ENCODE measurements at regions not wholly inside any gene's neighbourhood (a gene's known extent, or its start where the extent isn't known, plus 50 kb on each side); places are given as distances from the start of the nearest gene placed in this dataset.

DNA sequence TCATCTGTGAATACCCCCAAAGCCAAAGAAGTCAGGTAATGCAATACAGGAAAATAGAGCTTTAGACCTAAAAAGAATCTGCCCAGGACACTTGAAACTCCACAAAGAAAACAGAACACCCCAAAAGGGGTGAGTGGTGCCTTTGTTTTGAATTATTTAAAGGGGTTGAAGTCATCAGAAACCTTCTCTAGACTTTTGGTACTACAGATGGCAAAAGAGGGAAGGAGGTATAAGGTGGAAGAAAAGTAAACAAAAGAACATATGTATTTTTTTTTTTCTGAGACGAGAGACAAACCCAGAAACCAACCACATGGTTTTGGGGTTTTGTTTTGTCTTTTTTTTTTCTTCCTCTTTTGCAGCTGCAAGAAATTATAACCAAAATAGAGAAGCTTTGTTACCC lies 1477.8 kb downstream of the C4orf33 start:
- TF ChIP-seq, protein P1, sequence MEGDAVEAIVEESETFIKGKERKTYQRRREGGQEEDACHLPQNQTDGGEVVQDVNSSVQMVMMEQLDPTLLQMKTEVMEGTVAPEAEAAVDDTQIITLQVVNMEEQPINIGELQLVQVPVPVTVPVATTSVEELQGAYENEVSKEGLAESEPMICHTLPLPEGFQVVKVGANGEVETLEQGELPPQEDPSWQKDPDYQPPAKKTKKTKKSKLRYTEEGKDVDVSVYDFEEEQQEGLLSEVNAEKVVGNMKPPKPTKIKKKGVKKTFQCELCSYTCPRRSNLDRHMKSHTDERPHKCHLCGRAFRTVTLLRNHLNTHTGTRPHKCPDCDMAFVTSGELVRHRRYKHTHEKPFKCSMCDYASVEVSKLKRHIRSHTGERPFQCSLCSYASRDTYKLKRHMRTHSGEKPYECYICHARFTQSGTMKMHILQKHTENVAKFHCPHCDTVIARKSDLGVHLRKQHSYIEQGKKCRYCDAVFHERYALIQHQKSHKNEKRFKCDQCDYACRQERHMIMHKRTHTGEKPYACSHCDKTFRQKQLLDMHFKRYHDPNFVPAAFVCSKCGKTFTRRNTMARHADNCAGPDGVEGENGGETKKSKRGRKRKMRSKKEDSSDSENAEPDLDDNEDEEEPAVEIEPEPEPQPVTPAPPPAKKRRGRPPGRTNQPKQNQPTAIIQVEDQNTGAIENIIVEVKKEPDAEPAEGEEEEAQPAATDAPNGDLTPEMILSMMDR (IDR thresholded peaks at IDR 0.05) = no peak
- Histone ChIP-seq H3K27ac (no peak overlapping the region), H3K27me3 (no peaks in the 10 kb centered on the region), H3K4me3 (no peak overlapping the region), H3K9me3 (no peaks in the 10 kb centered on the region), H3K36me3 (no peaks in the 10 kb centered on the region), H3K4me1 (peaks cover 0 to 6% (median 0%) of the 10 kb centered on the region in 3 donors)
- WGBS, 2 donors = 82 to 96% methylated on average over 1 of the region's 1 CpG
- ATAC-seq = no peak
- intact Hi-C loops (cut with DNase I) = no loop called here
- no peak for FAIRE-seq
- DNase-seq = no peak

DNA sequence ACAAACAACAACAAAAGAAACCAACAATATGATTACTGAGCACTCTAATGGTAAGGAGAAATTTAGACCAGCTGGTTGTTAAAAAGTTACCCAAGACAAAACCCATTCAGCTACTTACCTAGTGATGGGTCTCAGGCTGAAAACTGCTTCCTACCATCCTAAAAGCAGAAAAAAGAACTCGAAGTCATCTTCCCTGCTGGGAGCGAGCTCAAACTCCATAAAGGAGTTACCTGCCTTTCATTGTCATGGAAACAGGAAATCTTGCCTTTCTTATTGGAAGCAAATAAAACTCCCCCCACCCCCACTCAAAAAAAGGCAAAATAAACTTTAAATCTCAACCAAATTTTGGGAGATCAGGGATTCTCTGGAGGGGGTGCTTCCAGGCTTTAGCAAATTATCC lies 1478.3 kb downstream of the C4orf33 start:
- FAIRE-seq = no peak
- Histone ChIP-seq H3K9me3 (no peaks in the 10 kb centered on the region), H3K27ac (no peak overlapping the region), H3K4me1 (peaks cover 0 to 6% (median 0%) of the 10 kb centered on the region in 3 donors), H3K36me3 (no peaks in the 10 kb centered on the region), H3K27me3 (no peaks in the 10 kb centered on the region), H3K4me3 (no peak overlapping the region)
- WGBS, 2 donors = 87 to 91% methylated on average over 2 of the region's 2 CpGs
- DNase-seq = no peak
- no peak for ATAC-seq
- intact Hi-C loops (cut with DNase I) = no loop called here
- TF ChIP-seq, protein P1 (IDR thresholded peaks at IDR 0.05) = no peak

DNA sequence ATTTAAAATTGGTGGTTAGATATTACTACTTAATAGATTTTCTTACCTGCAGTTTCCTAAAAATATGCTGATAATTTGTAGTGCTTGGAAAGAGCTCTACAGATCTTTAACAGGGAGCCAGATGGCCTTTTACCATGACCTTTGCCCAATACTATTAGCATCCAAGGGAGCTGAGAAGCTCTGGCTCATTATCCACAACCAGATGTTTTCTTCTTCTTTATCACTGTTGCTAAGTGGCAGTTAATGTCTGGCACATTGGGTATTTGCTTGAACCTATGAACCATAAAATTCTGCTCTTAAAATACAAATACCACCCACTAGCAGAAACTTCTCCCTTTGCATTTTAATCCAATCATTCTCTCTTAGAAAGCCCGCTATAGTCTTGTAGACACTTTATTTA lies 1480.3 kb downstream of the C4orf33 start:
- Histone ChIP-seq H3K27me3 (no peaks in the 10 kb centered on the region), H3K4me3 (no peak overlapping the region), H3K4me1 (peaks cover 0 to 6% (median 0%) of the 10 kb centered on the region in 3 donors), H3K9me3 (no peaks in the 10 kb centered on the region), H3K27ac (no peak overlapping the region), H3K36me3 (no peaks in the 10 kb centered on the region)
- ATAC-seq (peak in 2 of 4 donors; percentile 78 to 80), FAIRE-seq (no peak), DNase-seq (no peak)
- intact Hi-C loops (cut with DNase I) = no loop called here
- WGBS, 2 donors = 89 to 93% methylated on average over 1 of the region's 1 CpG
- TF ChIP-seq, protein P1 (IDR thresholded peaks at IDR 0.05) = no peak

DNA sequence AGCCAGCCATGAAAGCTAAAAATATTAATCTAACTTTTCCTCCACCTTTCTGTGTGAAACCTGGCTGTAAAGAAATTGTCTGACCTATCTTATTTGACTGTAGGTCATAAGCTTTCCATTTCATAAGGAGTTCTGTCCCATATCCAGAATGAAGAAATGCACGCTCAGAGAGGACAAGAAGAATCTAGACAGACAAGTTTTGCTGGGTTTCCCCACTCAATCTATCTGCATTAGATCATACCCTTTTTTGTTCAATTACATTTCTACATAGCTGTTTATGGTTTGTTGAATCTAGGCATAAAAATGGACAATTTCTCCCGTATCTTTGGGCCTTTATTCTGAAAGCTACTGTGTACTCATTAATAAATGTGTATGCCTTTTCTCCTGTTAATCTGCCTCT lies 1495.1 kb downstream of the C4orf33 start:
- TF ChIP-seq, protein P1 (IDR thresholded peaks at IDR 0.05) = no peak
- WGBS, 2 donors = 64 to 65% methylated on average over 2 of the region's 2 CpGs
- FAIRE-seq = no peak
- Histone ChIP-seq H3K4me1 (no peaks in the 10 kb centered on the region), H3K27me3 (no peaks in the 10 kb centered on the region), H3K4me3 (no peak overlapping the region), H3K9me3 (no peaks in the 10 kb centered on the region), H3K36me3 (no peaks in the 10 kb centered on the region), H3K27ac (no peak overlapping the region)
- peak in 1 of 4 donors; percentile 47 for ATAC-seq
- intact Hi-C loops (cut with DNase I) = no loop called here
- DNase-seq = no peak

DNA sequence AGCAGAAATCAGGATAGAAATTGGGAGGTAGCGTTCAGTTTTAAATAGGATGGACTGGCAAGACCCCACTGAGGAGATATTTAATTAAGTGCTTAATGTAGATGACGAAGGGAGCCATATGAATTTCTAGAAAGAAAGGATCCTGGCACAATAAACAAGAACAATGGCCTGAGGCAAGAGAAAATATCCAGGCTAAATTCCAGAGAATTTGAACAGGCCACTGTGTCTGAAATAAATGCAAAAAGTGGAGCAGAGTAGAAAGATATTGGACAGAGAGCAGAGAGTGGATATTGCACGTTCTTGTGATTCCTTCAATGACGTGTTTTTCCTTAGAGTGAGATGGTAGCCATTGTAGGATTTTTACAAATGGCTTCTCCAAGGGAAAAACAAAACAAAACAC lies 1504.8 kb downstream of the C4orf33 start:
- TF ChIP-seq, protein P1 (IDR thresholded peaks at IDR 0.05) = no peak
- H3K27ac ChIP-seq = no peak overlapping the region
- no peaks in the 10 kb centered on the region for H3K27me3 ChIP-seq
- intact Hi-C loops (cut with DNase I) = no loop called here
- no peaks in the 10 kb centered on the region for H3K4me1 ChIP-seq
- DNase-seq = no peak
- H3K9me3 ChIP-seq = no peaks in the 10 kb centered on the region
- no peak overlapping the region for H3K4me3 ChIP-seq
- 79 to 85% methylated on average over 4 of the region's 4 CpGs for WGBS, 2 donors
- no peak for ATAC-seq
- FAIRE-seq = no peak
- no peaks in the 10 kb centered on the region for H3K36me3 ChIP-seq

Measured in pancreas (tissue), 10 donors.